Mesothelial cell of epicardium (in vitro differentiated cells): ENCODE measurements at regions not wholly inside any gene's neighbourhood (a gene's known extent, or its start where the extent isn't known, plus 50 kb on each side); places are given as distances from the start of the nearest gene placed in this dataset.
A peak's percentile ranks its signal among the peaks of the same experiment; 100 is the strongest.
"Not testable (repeated sequence)": the region's sequence is repeated elsewhere in the genome, so short reads cannot be mapped to it uniquely, and the experiment has no call there.

Experiments
- DNase-seq, 2 experiments: peaks; one replicate each; pipeline ENCODE4 v3.0.0; 2021; ENCODE audit warnings: low spot score in 2 of 2; ENCODE audit not compliant: unreplicated experiment in 2 of 2
- H3K27ac Mint-ChIP-seq: 2 replicates; pipeline ENCODE4 v1.8.0; 2021; ENCODE audit warnings: mixed read lengths
- H3K27me3 Mint-ChIP-seq: 2 replicates; pipeline ENCODE4 v1.8.0; 2021; ENCODE audit warnings: low read depth, mixed read lengths
- H3K36me3 Mint-ChIP-seq: 2 replicates; pipeline ENCODE4 v1.8.0; 2021; ENCODE audit warnings: mixed read lengths
- H3K4me1 Mint-ChIP-seq: 2 replicates; pipeline ENCODE4 v1.8.0; 2021; ENCODE audit warnings: mixed read lengths
- H3K4me3 Mint-ChIP-seq: 2 replicates; pipeline ENCODE4 v1.8.0; 2021; ENCODE audit warnings: mild to moderate bottlenecking, moderate library complexity, mixed read lengths
- H3K9me3 Mint-ChIP-seq: 2 replicates; pipeline ENCODE4 v1.8.0; 2021; ENCODE audit warnings: mixed read lengths
- CTCF ChIP-seq: fragments of 200-600 bp; sonication (generic); IDR thresholded peaks from one replicate; pipeline ENCODE4 v1.5.0; 2021; ENCODE audit warnings: antibody characterized with exemption; ENCODE audit not compliant: unreplicated experiment

DNA sequence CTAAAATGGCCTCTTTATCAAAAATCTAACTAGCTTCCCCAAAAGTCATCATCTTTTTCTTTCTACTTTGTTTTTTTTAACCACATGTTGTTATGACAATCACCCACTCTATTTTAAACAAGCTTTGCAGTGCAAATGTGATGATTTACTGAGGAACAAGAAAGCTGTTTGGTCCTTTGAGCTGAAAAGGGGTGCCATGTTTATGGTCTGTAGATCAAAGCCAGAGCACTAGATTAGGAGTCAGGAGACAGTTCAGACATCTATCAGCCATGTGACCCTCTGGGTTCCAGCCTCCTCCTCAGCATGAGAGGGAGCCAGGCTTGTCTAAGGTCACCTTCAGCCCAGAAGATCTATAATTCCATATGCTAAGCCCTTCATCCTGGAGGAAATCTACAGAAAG lies 65.9 kb downstream of the RPL22L1 start:
- TF ChIP-seq CTCF = no peak
- H3K9me3 Mint-ChIP-seq = peaks cover 12% of the 10 kb centered on the region
- H3K4me1 Mint-ChIP-seq = peaks cover 49% of the 10 kb centered on the region
- no peak overlapping the region for H3K4me3 Mint-ChIP-seq
- no peaks in the 10 kb centered on the region for H3K27me3 Mint-ChIP-seq
- H3K36me3 Mint-ChIP-seq = no peaks in the 10 kb centered on the region
- H3K27ac Mint-ChIP-seq = peak overlapping the region; percentile 52
- no peak for DNase-seq

GRCh38 chr3:170802164-170803151 lies 67.5 kb downstream of the RPL22L1 start:
- DNase-seq = no peak
- Mint-ChIP-seq H3K4me3 (no peak overlapping the region), H3K4me1 (peaks cover 40% of the 10 kb centered on the region), H3K9me3 (peaks cover 19% of the 10 kb centered on the region), H3K27ac (peak overlapping the region; percentile 87), H3K36me3 (no peaks in the 10 kb centered on the region), H3K27me3 (no peaks in the 10 kb centered on the region)
- TF ChIP-seq CTCF = no peak

DNA sequence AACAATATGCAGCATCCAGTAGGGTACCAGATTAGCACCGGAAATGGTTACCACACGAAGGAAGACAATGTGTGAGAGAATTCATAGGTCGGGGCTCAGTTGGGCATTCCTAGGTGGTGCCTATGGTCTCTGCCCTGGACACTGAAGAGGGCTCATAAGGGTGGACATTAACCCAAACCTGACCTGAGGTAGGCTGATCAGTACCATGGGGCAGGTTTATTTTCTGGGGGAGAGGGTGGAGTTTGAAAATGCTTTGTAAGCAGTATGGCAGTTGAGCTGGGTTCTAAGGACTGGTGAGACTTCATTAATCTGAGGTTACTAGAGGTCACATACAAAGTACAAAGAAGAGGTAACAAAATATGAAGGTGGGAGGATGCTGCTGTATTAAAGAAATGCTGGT lies 68.4 kb downstream of the RPL22L1 start:
- no peak for TF ChIP-seq CTCF
- no peak for DNase-seq
- H3K9me3 Mint-ChIP-seq = peaks cover 22% of the 10 kb centered on the region
- peaks cover 37% of the 10 kb centered on the region for H3K4me1 Mint-ChIP-seq
- H3K27me3 Mint-ChIP-seq = no peaks in the 10 kb centered on the region
- peaks cover 4% of the 10 kb centered on the region for H3K36me3 Mint-ChIP-seq
- H3K4me3 Mint-ChIP-seq = no peak overlapping the region
- H3K27ac Mint-ChIP-seq = peak overlapping the region; percentile 87

GRCh38 chr3:170800275-170800674 lies 69.7 kb downstream of the RPL22L1 start:
- peaks cover 28% of the 10 kb centered on the region for H3K9me3 Mint-ChIP-seq
- H3K4me1 Mint-ChIP-seq = peaks cover 35% of the 10 kb centered on the region
- not testable (repeated sequence) for DNase-seq, H3K27me3 Mint-ChIP-seq, H3K36me3 Mint-ChIP-seq, H3K4me3 Mint-ChIP-seq, H3K27ac Mint-ChIP-seq

DNA sequence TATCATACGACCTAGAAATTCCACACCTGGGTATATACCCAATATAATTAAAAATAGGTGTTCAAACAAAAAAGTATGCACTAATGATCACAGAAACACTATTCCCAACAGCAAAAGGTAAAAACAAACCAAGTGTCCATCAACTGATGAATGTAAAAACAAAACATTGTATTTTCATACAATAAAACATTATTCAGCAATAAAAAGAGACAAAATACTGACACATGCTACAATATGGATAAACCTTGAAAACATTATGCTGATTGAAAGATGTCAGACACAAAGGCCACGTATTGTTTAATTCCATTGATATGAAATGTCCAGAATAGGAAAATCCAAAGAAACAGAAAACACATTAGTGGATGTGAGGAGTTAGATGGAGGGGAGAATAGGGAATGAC lies 71.0 kb downstream of the RPL22L1 start:
- H3K27ac Mint-ChIP-seq = no peak overlapping the region
- TF ChIP-seq CTCF = no peak
- H3K27me3 Mint-ChIP-seq = no peaks in the 10 kb centered on the region
- no peak for DNase-seq
- peaks cover 25% of the 10 kb centered on the region for H3K4me1 Mint-ChIP-seq
- H3K9me3 Mint-ChIP-seq = peaks cover 32% of the 10 kb centered on the region
- H3K4me3 Mint-ChIP-seq = no peak overlapping the region
- H3K36me3 Mint-ChIP-seq = peaks cover 4% of the 10 kb centered on the region

DNA sequence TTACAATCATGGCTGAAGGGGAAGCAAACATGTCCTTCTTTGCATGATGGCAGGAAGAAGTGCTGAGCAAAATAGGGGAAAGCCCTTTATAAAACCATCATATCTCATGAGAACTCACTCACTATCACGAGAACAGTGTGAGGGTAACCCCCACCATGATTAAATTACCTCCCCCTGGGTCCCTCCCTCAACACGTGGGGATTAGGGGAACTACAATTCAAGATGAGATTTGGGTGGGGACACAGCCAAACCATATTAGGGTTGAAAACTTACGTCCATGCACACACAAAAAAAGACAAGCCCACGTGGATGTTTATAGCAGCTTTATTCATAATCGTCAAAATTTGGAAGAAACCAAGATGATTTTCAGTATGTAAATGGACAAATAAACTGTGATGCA lies 72.3 kb downstream of the RPL22L1 start:
- TF ChIP-seq CTCF = no peak
- DNase-seq = no peak
- H3K36me3 Mint-ChIP-seq = peaks cover 4% of the 10 kb centered on the region

More for the DNA sequence above, 72.3 kb downstream of the RPL22L1 start:
- no peaks in the 10 kb centered on the region for H3K27me3 Mint-ChIP-seq
- H3K9me3 Mint-ChIP-seq = peaks cover 32% of the 10 kb centered on the region
- no peak overlapping the region for H3K27ac Mint-ChIP-seq
- H3K4me1 Mint-ChIP-seq = peaks cover 14% of the 10 kb centered on the region
- H3K4me3 Mint-ChIP-seq = no peak overlapping the region
